GM19455 (cell line): ENCODE measurements at regions not wholly inside any gene's neighbourhood (a gene's known extent, or its start where the extent isn't known, plus 50 kb on each side); places are given as distances from the start of the nearest gene placed in this dataset.
"Not testable (repeated sequence)": the region's sequence is repeated elsewhere in the genome, so short reads cannot be mapped to it uniquely, and the experiment has no call there.

Experiments used
- ATAC-seq: cut with Tn5 transposase; IDR thresholded peaks from one replicate; pipeline ENCODE4 v1.9.1; 2021; ENCODE audit not compliant: unreplicated experiment

- no peak for ATAC-seq
Observed at GRCh38 chr12:131407221-131408035, 303.5 kb upstream of the SFSWAP start.

- no peak for ATAC-seq
Observed at GRCh38 chr12:131408036-131408365, 302.9 kb upstream of the SFSWAP start.

- no peak for ATAC-seq
Observed at GRCh38 chr12:131408484-131408883, 302.4 kb upstream of the SFSWAP start.

- ATAC-seq = no peak
Observed at GRCh38 chr12:131409211-131409610, 301.7 kb upstream of the SFSWAP start.

GRCh38 chr12:131411827-131412226 lies 299.1 kb upstream of the SFSWAP start:
- ATAC-seq = not testable (repeated sequence)

GRCh38 chr12:131413006-131413405 lies 297.9 kb upstream of the SFSWAP start:
- no peak for ATAC-seq

GRCh38 chr12:131413471-131413870 lies 297.4 kb upstream of the SFSWAP start:
- no peak for ATAC-seq

GRCh38 chr12:131414155-131414922 lies 296.6 kb upstream of the SFSWAP start:
- ATAC-seq = not testable (repeated sequence)

GRCh38 chr12:131415781-131416180 lies 295.1 kb upstream of the SFSWAP start:
- ATAC-seq = no peak

- no peak for ATAC-seq
Observed at GRCh38 chr12:131418121-131418520, 292.8 kb upstream of the SFSWAP start.

- no peak for ATAC-seq
Observed at GRCh38 chr12:131418884-131419283, 292.0 kb upstream of the SFSWAP start.

GRCh38 chr12:131420867-131421447 lies 289.9 kb upstream of the SFSWAP start:
- no peak for ATAC-seq

- ATAC-seq = no peak
Observed at GRCh38 chr12:131421509-131422186, 289.2 kb upstream of the SFSWAP start.

GRCh38 chr12:131422187-131422520 lies 288.7 kb upstream of the SFSWAP start:
- ATAC-seq = no peak

GRCh38 chr12:131422744-131423143 lies 288.1 kb upstream of the SFSWAP start:
- ATAC-seq = no peak

GRCh38 chr12:131424270-131424669 lies 286.6 kb upstream of the SFSWAP start:
- no peak for ATAC-seq

- no peak for ATAC-seq
Observed at GRCh38 chr12:131425112-131426075, 285.5 kb upstream of the SFSWAP start.

GRCh38 chr12:131428091-131428685 lies 282.7 kb upstream of the SFSWAP start:
- no peak for ATAC-seq

- not testable (repeated sequence) for ATAC-seq
Observed at GRCh38 chr12:131429221-131429620, 281.7 kb upstream of the SFSWAP start.

- not testable (repeated sequence) for ATAC-seq
Observed at GRCh38 chr12:131429697-131430096, 281.2 kb upstream of the SFSWAP start.
